Skin of body (tissue), 1 donor: ENCODE measurements at regions not wholly inside any gene's neighbourhood (a gene's known extent, or its start where the extent isn't known, plus 50 kb on each side); places are given as distances from the start of the nearest gene placed in this dataset.
"Not testable (repeated sequence)": the region's sequence is repeated elsewhere in the genome, so short reads cannot be mapped to it uniquely, and the experiment has no call there.

Experiments
- DNase-seq: peaks from one replicate; lab custom pipeline; 2025; lab: John Stamatoyannopoulos, UW

DNA sequence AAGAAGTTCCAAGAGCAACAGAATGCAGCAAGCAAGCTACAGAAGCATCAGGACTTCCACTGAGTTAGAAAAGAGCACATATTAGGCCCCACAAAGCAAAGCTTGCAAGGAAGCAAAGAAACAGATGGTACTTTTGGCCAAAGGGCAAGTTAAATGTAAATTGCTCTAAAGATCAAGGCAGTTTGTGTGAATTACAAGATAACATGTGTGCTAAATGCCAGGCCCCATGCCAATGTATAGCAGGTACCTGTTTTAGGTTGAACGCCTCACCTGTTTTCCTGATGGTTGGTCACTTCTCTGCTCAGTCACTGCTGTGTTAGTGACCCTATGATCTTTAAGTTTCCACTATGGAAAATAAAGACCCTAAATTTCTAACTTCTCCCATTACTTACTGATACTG lies 606.5 kb upstream of the GYPC start:
- no peak for DNase-seq

DNA sequence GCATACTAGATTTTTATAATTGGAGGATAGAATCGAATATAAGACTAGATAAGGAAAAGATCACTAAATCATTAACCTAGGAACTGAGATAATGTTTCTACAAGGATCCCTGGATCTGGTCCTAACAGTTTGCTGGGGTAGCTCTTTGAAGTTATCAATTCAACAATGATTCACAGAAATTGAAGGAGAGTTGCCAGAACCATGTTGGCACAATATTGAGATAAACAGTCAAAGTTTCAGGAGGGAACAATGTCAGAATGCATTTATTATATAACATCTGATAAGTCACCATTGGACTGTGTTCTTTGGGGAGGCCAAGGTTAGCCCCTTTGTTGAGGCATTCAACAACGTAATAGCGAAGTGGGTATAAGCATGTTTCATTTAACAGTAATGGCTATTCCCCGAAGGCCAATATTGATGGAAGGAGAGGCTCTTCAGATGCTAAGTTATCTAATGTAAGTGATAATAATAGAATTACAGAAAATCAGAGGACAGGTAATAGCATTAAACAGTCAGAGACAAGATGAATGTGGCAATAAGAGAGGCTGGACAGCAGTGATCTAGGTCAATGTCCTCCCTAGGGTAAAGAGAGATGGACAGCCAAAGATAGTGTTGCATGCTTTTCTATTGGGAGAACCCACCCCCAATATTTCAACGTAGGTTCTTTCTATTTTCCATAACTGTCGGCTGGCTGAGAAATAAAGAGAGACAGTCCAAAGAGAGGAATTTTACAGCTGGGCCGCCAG lies 604.8 kb upstream of the GYPC start:
- DNase-seq = no peak

DNA sequence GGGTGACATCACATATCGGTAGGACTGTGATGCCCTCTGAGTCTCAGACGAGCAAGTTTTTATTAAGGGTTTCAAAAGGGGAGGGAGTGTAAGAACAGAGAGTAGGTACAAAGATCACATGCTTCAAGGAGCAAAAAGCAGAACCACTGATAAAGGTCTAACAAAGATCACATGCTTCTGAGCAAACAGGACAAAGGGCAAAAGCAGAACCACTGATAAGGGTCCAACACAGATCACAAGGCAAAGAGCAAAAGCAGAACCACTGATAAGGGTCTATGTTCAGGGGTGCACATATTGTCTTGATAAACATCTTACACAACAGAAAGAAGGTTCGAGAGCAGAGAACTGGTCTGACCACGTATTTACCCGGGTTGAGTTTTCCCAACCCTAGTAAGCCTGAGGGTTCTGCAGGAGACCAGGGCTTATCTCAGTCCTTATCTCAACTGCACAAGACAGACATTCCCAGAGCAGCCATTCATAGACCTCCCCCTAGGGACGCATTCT lies 604.2 kb upstream of the GYPC start:
- DNase-seq = not testable (repeated sequence)

DNA sequence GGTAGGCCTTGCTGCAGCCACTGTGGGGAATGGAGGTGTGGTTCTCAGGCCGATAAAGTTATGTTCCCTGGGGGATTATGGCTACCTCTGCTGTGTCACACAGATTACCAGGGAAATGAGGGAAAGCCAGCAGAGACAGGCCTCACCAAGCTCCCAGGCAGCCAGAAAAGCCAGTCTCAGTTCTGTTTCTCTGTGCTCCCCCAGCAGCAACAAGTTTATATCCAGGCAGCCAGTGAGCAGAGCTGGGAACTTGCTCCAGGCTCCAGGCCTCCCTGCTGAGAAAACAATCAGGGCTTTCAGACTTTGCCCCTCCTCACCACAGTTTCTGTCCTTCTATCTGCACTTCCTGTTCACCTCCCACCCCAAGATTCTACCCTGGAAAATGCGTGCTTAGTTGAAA lies 596.6 kb upstream of the GYPC start:
- DNase-seq = peak; percentile 1

DNA sequence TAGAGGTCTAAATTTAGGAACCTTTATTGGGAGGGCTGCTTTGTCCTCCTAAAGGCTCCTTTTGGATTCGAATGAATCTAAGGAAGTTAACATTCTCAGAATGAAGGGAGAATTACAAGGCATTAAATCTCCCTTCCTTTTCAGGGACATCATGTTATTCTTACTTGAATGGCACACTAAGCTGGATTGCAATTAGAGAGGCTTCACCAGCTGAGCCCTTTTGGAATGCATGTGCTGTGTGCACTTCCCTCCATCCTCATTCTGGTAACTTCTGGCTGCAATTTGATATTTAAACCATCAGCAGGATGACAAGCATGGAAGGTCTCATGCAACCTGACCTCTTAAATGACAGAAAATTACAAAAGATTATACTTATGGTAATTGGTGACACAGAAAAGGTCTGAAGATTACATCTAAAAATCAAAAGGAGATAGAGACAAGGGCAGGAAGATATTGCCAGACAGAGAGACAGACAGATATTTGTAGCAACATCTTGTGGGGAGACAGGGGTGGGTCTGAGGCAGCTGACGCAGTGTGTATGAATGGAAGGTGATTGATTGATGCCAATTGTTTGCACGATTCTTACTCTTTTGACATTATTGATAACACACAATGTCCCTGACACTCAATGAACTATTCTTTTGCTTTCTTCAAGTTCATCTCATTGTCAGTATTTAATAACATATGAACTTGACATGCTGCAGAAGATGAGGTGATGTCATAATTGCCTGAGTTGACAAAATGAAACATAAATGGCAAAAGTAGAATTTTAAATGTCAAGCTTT lies 570.8 kb upstream of the GYPC start:
- DNase-seq = no peak

DNA sequence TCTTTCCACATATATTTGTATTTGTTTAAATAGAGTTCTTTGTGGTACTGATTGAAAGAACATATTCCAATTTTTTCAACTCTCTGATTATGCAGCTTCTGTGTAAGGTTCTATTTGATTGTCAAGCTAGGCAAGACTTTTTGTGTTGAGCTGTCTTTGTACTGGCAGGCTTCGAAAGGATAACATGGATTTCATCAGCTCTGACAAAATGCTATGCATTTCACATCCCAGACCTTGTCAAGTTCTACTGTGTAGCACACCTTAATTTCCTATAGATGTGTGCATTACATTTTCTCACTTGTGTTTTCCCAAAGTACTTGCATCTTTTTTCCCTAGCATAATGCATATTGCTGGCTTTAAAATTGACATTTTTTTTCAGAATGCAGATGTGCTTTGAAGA lies 555.0 kb upstream of the GYPC start:
- no peak for DNase-seq

DNA sequence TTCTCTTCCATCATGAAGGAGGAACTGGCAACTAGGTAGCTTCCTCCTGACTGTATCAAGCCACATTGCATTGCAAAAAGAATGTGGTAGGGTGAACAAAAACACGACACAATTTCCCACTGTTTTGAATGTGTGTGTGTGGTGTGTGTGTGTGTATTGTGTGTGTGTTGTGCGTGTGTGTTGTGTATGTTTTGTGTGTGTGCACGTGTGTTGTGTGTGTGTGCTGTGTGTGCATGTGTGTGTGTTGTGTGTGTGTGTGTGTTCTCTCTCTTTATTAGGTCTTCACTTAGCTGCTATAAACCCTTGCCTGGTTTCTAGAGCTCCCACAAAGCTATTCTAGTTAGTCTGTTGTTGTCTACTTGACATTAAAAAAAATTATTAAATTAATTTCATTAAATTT lies 550.0 kb upstream of the GYPC start:
- no peak for DNase-seq

DNA sequence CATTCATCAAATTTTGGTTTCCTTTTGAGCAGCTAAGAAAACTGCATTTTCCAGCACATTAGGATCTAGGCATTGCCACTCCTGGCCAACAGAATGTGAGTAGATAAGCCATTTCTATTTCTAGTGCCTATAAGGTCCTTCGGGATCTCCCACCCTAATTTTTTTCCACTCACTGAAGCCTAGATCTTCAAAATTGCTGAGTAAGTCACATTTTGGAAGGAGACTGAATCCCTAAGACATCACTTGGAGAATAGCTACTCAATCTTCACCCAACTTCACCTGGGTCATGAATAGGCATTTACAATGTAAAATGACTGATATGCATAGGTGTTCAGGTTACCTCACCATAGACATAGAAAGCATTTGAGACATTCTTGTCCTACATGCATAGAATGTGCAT lies 548.1 kb upstream of the GYPC start:
- DNase-seq = no peak

DNA sequence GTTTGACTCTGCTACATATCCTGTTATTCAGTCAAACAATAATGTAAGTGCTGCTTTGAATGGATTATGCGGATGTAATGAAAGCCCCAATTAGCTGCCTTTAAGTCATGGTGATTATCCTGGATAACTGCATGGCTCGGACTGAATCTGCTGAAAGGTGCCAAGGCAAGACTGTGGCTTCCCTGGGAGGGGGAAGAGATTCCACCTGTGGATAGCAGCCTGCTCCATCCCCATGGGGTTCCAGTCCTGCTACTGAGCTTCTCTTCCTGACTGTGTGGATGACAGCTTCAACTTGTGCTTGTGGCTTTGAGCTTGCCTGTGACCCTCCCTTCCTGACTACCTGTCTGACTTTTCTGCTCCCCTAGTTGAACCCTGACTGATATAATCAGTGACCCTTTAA lies 540.0 kb upstream of the GYPC start:
- no peak for DNase-seq

DNA sequence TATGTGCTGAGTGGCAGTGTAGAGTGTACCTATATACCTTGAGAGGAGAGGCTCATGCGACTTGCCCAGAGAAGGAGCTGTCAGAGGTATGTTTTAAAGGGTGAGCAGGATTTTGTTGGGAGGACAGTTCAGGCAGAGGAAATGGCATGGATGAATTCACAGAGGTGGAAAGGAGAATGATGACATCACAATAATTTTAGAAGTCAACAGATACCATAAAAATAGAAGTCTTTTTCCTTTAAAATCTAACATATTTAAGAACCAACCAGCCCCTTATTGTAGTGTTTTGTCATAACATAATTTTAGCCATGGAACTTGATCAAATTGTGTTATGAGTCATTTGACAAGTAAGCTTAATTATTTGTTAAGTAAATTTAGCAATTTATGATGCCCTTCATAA lies 538.1 kb upstream of the GYPC start:
- no peak for DNase-seq

DNA sequence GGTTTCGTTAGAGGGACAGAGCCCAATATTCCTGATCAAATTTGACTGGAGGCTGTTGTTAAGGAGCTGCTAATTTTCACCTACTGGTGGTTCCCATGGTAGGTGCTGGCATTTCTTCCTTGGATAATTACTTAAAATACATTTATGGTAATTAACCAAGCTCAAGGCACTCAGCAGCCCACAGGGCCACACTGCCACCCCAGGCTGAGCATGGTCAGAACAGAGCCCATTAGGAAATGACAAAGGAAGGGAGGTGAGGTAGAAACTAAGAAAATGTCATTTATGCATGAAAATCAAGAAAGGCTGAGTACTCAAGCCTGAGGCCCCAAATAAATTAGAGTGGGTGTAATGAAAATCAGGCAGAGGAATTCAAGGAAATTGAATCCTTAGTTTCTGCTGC lies 510.2 kb upstream of the GYPC start:
- no peak for DNase-seq

DNA sequence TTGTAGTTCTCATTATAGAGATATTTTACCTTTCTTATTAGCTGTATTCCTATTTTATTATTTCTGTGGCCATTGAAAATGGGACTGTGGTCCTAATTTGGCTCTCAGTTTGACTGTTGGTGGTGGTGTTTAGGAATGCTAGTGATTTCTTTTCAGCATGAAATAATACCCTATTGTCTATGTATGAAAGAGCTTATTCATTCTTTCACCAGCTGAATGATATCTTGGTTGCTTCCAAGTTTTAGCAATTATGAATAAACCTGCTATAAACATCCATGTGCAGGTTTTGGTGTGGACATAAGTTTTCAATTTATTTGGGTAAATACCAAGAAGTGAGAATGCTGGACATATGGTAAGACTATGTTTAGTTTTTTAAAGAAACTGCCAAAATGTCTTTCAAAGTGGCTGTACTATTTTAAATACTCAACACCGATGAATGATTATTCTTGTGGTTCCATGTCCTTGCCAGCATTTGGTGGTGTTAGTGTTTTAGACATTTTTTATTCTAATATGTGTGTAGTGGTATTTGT lies 501.6 kb upstream of the GYPC start:
- no peak for DNase-seq

DNA sequence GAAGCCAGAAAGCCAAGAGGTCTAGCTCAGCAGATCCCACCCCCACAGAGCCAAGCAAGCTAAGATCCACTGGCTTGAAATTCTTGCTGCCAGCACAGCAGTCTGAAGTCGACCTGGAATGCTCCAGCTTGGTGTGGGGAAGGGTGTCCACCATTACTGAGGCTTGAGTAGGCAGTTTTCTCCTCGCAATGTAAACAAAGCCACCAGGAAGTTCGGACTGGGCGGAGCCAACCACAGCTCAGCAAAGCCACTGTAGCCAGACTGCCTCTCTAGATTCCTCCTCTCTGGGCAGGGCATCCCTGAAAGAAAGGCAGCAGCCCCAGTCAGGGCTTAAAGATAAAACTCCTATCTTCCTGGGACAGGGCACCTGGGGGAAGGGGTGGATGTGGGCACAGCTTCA lies 495.0 kb upstream of the GYPC start:
- not testable (repeated sequence) for DNase-seq

DNA sequence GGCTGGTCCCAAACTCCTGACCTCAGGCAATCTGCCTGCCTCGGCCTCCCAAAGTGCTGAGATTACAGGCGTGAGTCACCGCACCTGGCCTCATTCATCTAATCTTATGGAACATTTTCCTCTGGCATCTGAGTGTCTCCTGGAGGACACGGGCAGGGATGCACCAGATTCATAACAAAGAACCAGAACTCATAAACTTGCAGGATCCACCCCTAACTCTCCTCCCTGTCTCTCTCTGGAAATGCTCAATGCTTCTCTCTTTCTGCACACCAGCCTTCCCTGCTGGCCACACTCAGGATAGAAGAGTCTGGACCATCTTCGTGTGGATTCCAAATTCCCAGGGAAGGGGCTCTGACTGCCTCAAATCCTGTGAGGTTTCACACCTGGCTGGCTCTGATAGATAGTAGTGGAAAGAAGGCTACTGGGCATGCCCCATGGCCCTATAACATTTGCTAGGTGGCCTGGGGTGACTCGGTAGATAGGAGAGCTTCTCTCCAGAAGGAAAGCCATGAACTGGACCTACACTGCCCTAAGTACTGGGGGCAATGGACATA lies 483.2 kb upstream of the GYPC start:
- DNase-seq = no peak

DNA sequence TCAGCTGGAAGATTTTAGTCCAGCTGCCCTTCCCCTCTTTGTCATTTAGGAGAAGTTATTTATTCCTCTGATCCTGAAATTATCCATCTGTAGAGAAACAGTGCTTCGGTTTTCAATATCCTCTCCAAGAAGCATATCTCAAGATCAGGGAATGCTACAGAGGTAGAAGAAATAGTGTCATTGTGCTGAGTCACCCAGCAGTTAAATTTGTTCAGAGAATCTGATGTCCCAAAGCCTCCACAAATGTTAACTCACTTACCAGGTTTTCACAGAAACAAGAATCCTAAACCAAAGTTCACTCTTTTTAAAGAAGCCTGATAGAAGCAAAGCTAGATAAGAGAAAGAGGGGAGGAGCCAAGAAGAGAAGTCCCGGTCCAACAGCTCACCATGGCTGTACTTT lies 480.7 kb upstream of the GYPC start:
- DNase-seq = no peak

DNA sequence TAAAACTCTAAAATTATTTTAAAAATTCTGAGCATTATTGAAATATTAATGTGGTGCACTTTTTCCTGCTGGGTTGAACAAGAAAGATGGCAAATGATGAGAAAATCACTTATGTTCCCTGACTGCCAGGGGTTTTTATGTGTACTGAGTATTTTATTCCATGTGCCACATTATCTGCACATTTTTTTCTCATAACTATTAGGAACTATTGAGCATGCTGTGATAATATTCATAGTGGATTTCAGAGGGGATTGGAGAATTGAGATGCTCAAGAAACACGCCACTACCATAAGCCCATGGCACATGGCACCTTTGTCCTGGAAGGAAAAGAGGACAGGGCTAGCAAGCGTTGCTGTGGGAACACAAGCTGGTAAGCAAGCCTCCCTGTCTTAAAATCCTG lies 478.5 kb upstream of the GYPC start:
- no peak for DNase-seq

DNA sequence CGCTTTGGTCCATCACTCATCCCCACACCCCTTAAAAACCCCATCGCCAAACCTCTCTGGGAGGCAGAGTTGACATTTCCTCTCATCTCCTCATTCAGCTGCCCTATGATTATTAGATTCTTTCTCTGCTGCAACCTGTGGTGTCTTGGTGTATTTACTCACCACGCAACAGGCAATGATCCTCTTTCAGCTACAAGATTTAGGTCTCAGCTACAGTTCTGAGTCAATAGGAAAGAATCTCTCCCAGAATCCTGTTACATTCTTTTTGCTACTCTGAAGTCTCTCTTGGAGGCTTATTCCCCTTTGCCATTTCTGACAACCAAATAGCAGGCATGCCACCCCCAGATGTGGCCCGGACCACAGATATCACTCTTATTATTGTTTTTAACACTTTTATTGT lies 468.3 kb upstream of the GYPC start:
- no peak for DNase-seq

DNA sequence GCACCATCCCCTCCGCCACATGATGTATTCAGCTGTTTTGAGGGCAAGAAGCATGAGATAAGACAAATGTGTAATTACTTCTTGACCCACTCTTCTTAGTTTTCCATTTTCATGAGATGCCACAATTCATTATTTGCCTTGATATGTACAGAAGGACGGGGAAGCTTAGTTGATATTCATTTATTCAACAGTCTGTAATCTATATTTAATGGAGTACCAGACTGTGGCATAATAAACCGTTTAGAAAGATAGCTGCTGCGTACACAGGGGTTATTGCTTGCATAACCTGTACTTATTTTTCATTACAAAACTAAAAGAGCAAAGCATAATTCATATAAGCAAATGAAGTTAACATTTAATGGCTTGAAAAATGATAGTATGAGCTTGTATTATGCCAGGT lies 466.4 kb upstream of the GYPC start:
- no peak for DNase-seq

DNA sequence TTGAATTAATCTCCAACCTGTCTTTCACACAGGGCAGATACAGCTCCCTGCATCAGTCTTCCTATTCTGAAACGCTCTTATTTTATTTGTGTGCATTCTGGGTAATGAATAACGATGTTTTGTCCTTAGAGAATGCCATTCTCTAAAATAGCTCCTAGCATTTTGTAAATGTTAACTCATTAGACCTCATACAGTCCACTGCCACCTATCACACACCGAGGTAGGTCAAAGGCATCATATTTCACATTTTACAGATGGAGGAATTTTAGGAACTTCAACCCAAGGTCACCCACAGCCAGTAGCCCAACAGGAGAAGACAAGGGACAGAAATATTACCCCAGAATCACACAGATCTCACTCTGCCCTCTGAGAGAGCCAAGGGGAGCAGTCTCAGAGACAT lies 455.4 kb upstream of the GYPC start:
- DNase-seq = no peak

DNA sequence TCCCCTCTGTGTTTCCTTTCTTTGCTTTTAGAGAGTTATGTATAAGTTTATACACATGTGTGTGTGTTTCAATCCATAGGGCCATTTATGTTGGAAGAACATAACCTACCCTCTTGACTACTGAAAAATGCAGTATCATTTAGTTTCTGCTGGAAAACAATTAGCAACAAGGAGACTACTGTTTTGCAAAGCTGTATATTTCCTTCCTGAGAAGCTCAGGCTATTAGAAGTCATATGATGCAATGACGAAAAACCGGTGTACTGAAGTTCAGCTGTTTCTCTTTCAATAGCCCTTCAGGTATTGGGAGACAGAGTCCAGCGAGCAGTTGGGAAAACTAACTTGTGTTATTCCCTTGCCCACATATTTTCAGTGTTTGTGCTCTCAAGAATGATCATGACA lies 447.7 kb upstream of the GYPC start:
- no peak for DNase-seq

DNA sequence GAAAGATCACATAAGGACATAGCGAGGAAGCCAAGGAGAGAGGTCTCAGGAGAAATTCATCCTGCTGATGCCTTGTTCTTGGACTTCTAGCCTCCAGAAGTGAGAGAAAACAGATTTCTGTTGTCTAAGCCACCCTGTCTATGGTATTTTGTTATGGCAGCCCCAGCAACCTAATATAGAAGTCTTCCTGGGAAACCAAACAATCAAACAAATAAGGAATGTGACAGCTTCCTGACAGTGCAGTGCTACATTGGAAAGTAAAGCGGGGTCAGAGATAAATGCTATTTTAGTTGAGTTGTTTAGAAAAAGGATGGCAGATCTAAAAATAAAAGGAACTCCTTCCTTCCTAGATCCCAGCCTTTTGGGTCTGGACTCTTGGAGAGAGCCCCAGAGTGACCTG lies 443.2 kb upstream of the GYPC start:
- DNase-seq = no peak

DNA sequence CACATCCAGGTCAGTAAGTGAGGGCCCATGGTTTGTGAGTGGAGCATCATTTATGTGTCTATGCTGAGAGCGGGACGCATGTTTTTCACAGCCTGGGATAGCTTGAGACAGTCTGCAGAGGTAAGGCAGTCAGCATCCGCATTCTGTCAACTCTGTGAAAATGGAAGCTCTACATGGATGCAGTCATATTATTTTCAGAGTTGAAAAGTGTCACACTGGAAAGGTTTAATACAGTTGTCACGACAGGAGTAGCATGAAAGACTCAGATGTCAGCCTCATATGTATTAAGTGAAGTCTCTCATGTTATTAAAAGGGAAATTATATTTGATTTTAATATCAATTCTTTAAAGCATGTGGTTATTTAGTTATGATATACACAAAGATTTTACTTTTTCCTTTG lies 436.9 kb upstream of the GYPC start:
- no peak for DNase-seq

DNA sequence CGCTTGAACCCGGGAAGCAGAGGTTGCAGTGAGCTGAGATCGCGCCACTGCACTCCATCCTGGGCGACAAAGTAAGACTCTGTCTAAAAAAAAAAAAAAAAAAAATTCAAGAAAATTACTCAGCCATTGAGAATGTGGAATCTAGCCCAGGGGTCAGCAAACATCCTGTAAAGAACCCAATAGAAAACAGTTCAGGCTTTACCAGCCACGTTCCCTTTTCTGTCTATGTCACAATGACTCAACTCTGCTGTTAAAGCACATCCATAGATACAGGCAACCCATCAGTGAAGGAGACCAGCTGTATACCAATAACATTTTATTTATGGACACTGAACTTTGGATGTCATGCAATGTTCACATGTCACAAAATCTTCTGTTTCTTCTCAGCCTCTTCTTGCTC lies 435.6 kb upstream of the GYPC start:
- DNase-seq = no peak
